ENCODE measurements at regions not wholly inside any gene's neighbourhood (a gene's known extent, or its start where the extent isn't known, plus 50 kb on each side); places are given as distances from the start of the nearest gene placed in this dataset.
"Not testable (repeated sequence)": the region's sequence is repeated elsewhere in the genome, so short reads cannot be mapped to it uniquely, and the experiment has no call there.

GRCh38 chr4:127012549-127012948, 620.2 kb upstream of the INTU start:
- H3K9me3 ChIP-seq = no peaks in the 10 kb centered on the region
- no peaks in the 10 kb centered on the region for H3K4me1 ChIP-seq
- TF ChIP-seq CTCF (IDR thresholded peaks at IDR 0.05 in 4 of 5, conservative IDR thresholded peaks at IDR 0.05 in 1 of 5) (no peak), POLR2A (IDR thresholded peaks at IDR 0.05) (no peak)
- DNase-seq (no peak), ATAC-seq (no peak)
- H3K27ac ChIP-seq = no peak overlapping the region
- no peaks in the 10 kb centered on the region for H3K27me3 ChIP-seq
- no peaks in the 10 kb centered on the region for H3K36me3 ChIP-seq
- H3K4me3 ChIP-seq = no peak overlapping the region
- intact Hi-C loops (cut with DNase I; ENCODE audit: low total_unique reads) (no loop called here), in situ Hi-C loops (cut with MboI; ENCODE audit: low sequenced_read_pairs in 4 of 4) (no loop called here)

- no peaks in the 10 kb centered on the region for H3K27me3 ChIP-seq
- TF ChIP-seq POLR2A (IDR thresholded peaks at IDR 0.05) (no peak), CTCF (IDR thresholded peaks at IDR 0.05 in 4 of 5, conservative IDR thresholded peaks at IDR 0.05 in 1 of 5) (no peak)
- no peak overlapping the region for H3K4me3 ChIP-seq
- no peaks in the 10 kb centered on the region for H3K36me3 ChIP-seq
- no peak overlapping the region for H3K27ac ChIP-seq
- no peaks in the 10 kb centered on the region for H3K9me3 ChIP-seq
- intact Hi-C loops (cut with DNase I; ENCODE audit: low total_unique reads) = no loop called here
- ATAC-seq = no peak
- in situ Hi-C loops (cut with MboI; ENCODE audit: low sequenced_read_pairs in 4 of 4) = no loop called here
- no peaks in the 10 kb centered on the region for H3K4me1 ChIP-seq
- no peak for DNase-seq
Measured at GRCh38 chr4:127015667-127016117, 617.1 kb upstream of the INTU start.

- in situ Hi-C loops (cut with MboI; ENCODE audit: low sequenced_read_pairs in 4 of 4) = no loop called here
- H3K27me3 ChIP-seq = no peaks in the 10 kb centered on the region
- H3K9me3 ChIP-seq = no peaks in the 10 kb centered on the region
- ATAC-seq = no peak
- H3K36me3 ChIP-seq = no peaks in the 10 kb centered on the region
- TF ChIP-seq POLR2A (IDR thresholded peaks at IDR 0.05) (no peak), CTCF (IDR thresholded peaks at IDR 0.05 in 4 of 5, conservative IDR thresholded peaks at IDR 0.05 in 1 of 5) (no peak)
- no peaks in the 10 kb centered on the region for H3K4me1 ChIP-seq
- intact Hi-C loops (cut with DNase I; ENCODE audit: low total_unique reads) = no loop called here
- H3K4me3 ChIP-seq = no peak overlapping the region
- no peak for DNase-seq
- H3K27ac ChIP-seq = no peak overlapping the region
Measured at GRCh38 chr4:127018381-127018780, 614.4 kb upstream of the INTU start.

- H3K4me3 ChIP-seq; in situ Hi-C loops (cut with MboI; ENCODE audit: low sequenced_read_pairs in 4 of 4); DNase-seq; H3K27ac ChIP-seq; H3K36me3 ChIP-seq; H3K27me3 ChIP-seq; H3K4me1 ChIP-seq; intact Hi-C loops (cut with DNase I; ENCODE audit: low total_unique reads); H3K9me3 ChIP-seq; ATAC-seq: not testable (repeated sequence)
Measured at GRCh38 chr4:127020831-127021230, 611.9 kb upstream of the INTU start.

GRCh38 chr4:127036296-127036695, 596.5 kb upstream of the INTU start:
- in situ Hi-C loops (cut with MboI; ENCODE audit: low sequenced_read_pairs in 4 of 4) = no loop called here
- ATAC-seq = no peak
- Histone ChIP-seq H3K4me1 (no peaks in the 10 kb centered on the region), H3K9me3 (no peaks in the 10 kb centered on the region), H3K36me3 (no peaks in the 10 kb centered on the region), H3K4me3 (no peak overlapping the region), H3K27me3 (no peaks in the 10 kb centered on the region), H3K27ac (no peak overlapping the region)
- no peak for DNase-seq
- TF ChIP-seq CTCF (IDR thresholded peaks at IDR 0.05 in 4 of 5, conservative IDR thresholded peaks at IDR 0.05 in 1 of 5) (no peak), POLR2A (IDR thresholded peaks at IDR 0.05) (no peak)
- intact Hi-C loops (cut with DNase I; ENCODE audit: low total_unique reads) = no loop called here
